ENCODE measurements at regions not wholly inside any gene's neighbourhood (a gene's known extent, or its start where the extent isn't known, plus 50 kb on each side); places are given as distances from the start of the nearest gene placed in this dataset.

DNA sequence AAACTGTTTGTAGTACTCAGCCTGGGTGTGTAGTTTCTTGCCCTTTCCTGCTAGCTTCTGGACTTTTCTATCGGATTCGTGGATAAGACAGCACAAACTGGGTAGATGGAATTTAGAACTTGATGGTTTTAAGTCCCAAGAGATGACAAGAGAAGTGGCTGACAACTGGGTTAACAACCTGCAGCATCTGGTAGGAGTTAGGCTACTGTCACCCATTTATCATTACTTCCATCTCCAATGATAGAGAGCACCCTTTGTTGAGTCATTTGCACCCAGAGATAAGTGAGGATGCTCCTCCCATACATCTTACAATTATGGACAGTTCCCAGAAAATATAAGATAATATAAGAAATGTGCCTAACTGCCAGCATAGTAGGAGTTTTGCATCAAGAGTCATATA lies 50.2 kb upstream of the FLRT2 start:
- TF ChIP-seq, protein P1, sequence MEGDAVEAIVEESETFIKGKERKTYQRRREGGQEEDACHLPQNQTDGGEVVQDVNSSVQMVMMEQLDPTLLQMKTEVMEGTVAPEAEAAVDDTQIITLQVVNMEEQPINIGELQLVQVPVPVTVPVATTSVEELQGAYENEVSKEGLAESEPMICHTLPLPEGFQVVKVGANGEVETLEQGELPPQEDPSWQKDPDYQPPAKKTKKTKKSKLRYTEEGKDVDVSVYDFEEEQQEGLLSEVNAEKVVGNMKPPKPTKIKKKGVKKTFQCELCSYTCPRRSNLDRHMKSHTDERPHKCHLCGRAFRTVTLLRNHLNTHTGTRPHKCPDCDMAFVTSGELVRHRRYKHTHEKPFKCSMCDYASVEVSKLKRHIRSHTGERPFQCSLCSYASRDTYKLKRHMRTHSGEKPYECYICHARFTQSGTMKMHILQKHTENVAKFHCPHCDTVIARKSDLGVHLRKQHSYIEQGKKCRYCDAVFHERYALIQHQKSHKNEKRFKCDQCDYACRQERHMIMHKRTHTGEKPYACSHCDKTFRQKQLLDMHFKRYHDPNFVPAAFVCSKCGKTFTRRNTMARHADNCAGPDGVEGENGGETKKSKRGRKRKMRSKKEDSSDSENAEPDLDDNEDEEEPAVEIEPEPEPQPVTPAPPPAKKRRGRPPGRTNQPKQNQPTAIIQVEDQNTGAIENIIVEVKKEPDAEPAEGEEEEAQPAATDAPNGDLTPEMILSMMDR (IDR thresholded peaks at IDR 0.05; ENCODE audit: borderline replicate concordance, control extremely low read depth, extremely low read depth, insufficient read depth, missing control alignments), result no peak
- DNase-seq (ENCODE audit: low spot score), result no peak
- in situ Hi-C loops (cut with MboI; ENCODE audit: low sequenced_read_pairs, unreplicated experiment), result no loop called here

Data from GM13976 (cell line).